ENCODE measurements at regions not wholly inside any gene's neighbourhood (a gene's known extent, or its start where the extent isn't known, plus 50 kb on each side); places are given as distances from the start of the nearest gene placed in this dataset.

GRCh38 chr1:79259390-79260336 lies 253.1 kb upstream of the ADGRL4 start:
- no peaks in the 10 kb centered on the region for H3K4me1 ChIP-seq (replicated peaks)
- no peak for DNase-seq (ENCODE audit: low spot score)
- no peak overlapping the region for H3K4me3 ChIP-seq
- no peaks in the 10 kb centered on the region for H3K36me3 ChIP-seq
- no peaks in the 10 kb centered on the region for H3K9me3 ChIP-seq
- intact Hi-C loops (cut with DNase I): no loop called here
- no peak overlapping the region for H3K27ac ChIP-seq
- no peaks in the 10 kb centered on the region for H3K27me3 ChIP-seq (replicated peaks; ENCODE audit: insufficient read depth)
- 56% methylated on average over 5 of the region's 5 CpGs for WGBS
- TF ChIP-seq CTCF (IDR thresholded peaks at IDR 0.05) (peak in 3 of 4 experiments; percentile 20 to 51 (median 24)), POLR2AphosphoS5 (IDR thresholded peaks at IDR 0.05) (no peak), POLR2A (IDR thresholded peaks at IDR 0.05) (no peak)

- H3K4me3 ChIP-seq: no peak overlapping the region
- intact Hi-C loops (cut with DNase I): no loop called here
- DNase-seq (ENCODE audit: low spot score): no peak
- no peak overlapping the region for H3K27ac ChIP-seq
- no peaks in the 10 kb centered on the region for H3K27me3 ChIP-seq (replicated peaks; ENCODE audit: insufficient read depth)
- H3K4me1 ChIP-seq (replicated peaks): no peaks in the 10 kb centered on the region
- 41% methylated on average over 2 of the region's 2 CpGs for WGBS
- no peaks in the 10 kb centered on the region for H3K36me3 ChIP-seq
- H3K9me3 ChIP-seq: no peaks in the 10 kb centered on the region
- TF ChIP-seq POLR2A (IDR thresholded peaks at IDR 0.05): no peak
- no peak for TF ChIP-seq CTCF (IDR thresholded peaks at IDR 0.05)
- TF ChIP-seq POLR2AphosphoS5 (IDR thresholded peaks at IDR 0.05): no peak
These were observed 248.9 kb upstream of the ADGRL4 start for GRCh38 chr1:79255421-79255820.

- no peak for DNase-seq (ENCODE audit: low spot score)
- intact Hi-C loops (cut with DNase I): no loop called here
- TF ChIP-seq POLR2AphosphoS5 (IDR thresholded peaks at IDR 0.05): no peak
- TF ChIP-seq CTCF (IDR thresholded peaks at IDR 0.05): no peak
- no peak for TF ChIP-seq POLR2A (IDR thresholded peaks at IDR 0.05)
- 90% methylated on average over 3 of the region's 3 CpGs for WGBS
- no peaks in the 10 kb centered on the region for H3K9me3 ChIP-seq
- H3K27ac ChIP-seq: no peak overlapping the region
- H3K4me1 ChIP-seq (replicated peaks): no peaks in the 10 kb centered on the region
- no peaks in the 10 kb centered on the region for H3K27me3 ChIP-seq (replicated peaks; ENCODE audit: insufficient read depth)
- H3K4me3 ChIP-seq: no peak overlapping the region
- no peaks in the 10 kb centered on the region for H3K36me3 ChIP-seq
These were observed 246.1 kb upstream of the ADGRL4 start for GRCh38 chr1:79252598-79252997.

- no peaks in the 10 kb centered on the region for H3K4me1 ChIP-seq (replicated peaks)
- no peak overlapping the region for H3K4me3 ChIP-seq
- H3K27ac ChIP-seq: no peak overlapping the region
- no peaks in the 10 kb centered on the region for H3K9me3 ChIP-seq
- H3K36me3 ChIP-seq: no peaks in the 10 kb centered on the region
- intact Hi-C loops (cut with DNase I): no loop called here
- TF ChIP-seq POLR2AphosphoS5 (IDR thresholded peaks at IDR 0.05): no peak
- TF ChIP-seq CTCF (IDR thresholded peaks at IDR 0.05): no peak
- no peak for TF ChIP-seq POLR2A (IDR thresholded peaks at IDR 0.05)
- no peak for DNase-seq (ENCODE audit: low spot score)
- no peaks in the 10 kb centered on the region for H3K27me3 ChIP-seq (replicated peaks; ENCODE audit: insufficient read depth)
- WGBS: 90% methylated on average over 5 of the region's 5 CpGs
These were observed 233.3 kb upstream of the ADGRL4 start for GRCh38 chr1:79239840-79240239.

All from prostate gland (tissue), 2 donors.